H1 (cell line): ENCODE measurements at regions not wholly inside any gene's neighbourhood (a gene's known extent, or its start where the extent isn't known, plus 50 kb on each side); places are given as distances from the start of the nearest gene placed in this dataset. TPM values are rescaled to one million over a fixed set of nuclear protein-coding genes. Genes with fewer than 3 reads are reported as not detected.

ENCODE experiments used
- microRNA-seq, 2 experiments: library from miRNA; unstranded; fragments of <30 nt; microRNA quantifications; one replicate each; pipeline versions ENCODE4 to v1.2.0, GENCODE V29; 2016 to 2020; ENCODE audit warnings: borderline microRNAs expressed in 2 of 2, borderline number of aligned reads in 2 of 2, borderline replicate concordance in 1 of 2
- small RNA-seq: library from polyadenylated mRNA; stranded (forward); fragments of <200 nt; extraction: miRNeasy Mini kit (QIAGEN cat#:217004); gene quantifications from one replicate; pipeline ENCODE3, GENCODE V24; 2013; ENCODE audit not compliant: insufficient read depth

Small RNAs in the stretch of these regions (microRNA-seq; reads per million reads assigned to microRNA genes)
- 0 reads per million in 2 experiments for gene MIR1302-4

Small RNAs in the stretch of these regions (small RNA-seq; reads per million reads assigned to genes)
- gene MIR1302-4 = not detected
